GM12873 (cell line): ENCODE measurements at regions not wholly inside any gene's neighbourhood (a gene's known extent, or its start where the extent isn't known, plus 50 kb on each side); places are given as distances from the start of the nearest gene placed in this dataset.

ENCODE experiments used
- CTCF ChIP-seq: IDR thresholded peaks from 2 replicates; pipeline ENCODE4 v1.5.1; 2012; ENCODE audit warnings: low read depth, mild to moderate bottlenecking, moderate library complexity, low read length, control low read depth; ENCODE audit not compliant: insufficient read depth; ENCODE audit errors: missing control alignments

- TF ChIP-seq CTCF = no peak
These were observed 107.0 kb downstream of the SLC24A2 start for GRCh38 chr9:19681846-19682245.

GRCh38 chr9:19677924-19678323, 110.9 kb downstream of the SLC24A2 start:
- no peak for TF ChIP-seq CTCF

- no peak for TF ChIP-seq CTCF
These were observed 113.3 kb downstream of the SLC24A2 start for GRCh38 chr9:19675492-19675891.

GRCh38 chr9:19666575-19666974, 122.3 kb downstream of the SLC24A2 start:
- no peak for TF ChIP-seq CTCF

GRCh38 chr9:19665146-19665863, 123.5 kb downstream of the SLC24A2 start:
- TF ChIP-seq CTCF = no peak

- TF ChIP-seq CTCF = no peak
These were observed 125.3 kb downstream of the SLC24A2 start for GRCh38 chr9:19663570-19663969.

- no peak for TF ChIP-seq CTCF
These were observed 126.6 kb downstream of the SLC24A2 start for GRCh38 chr9:19662213-19662612.
